CD14-positive monocyte (primary cell): ENCODE measurements at regions not wholly inside any gene's neighbourhood (a gene's known extent, or its start where the extent isn't known, plus 50 kb on each side); places are given as distances from the start of the nearest gene placed in this dataset.

Experiments used
- DNase-seq, 3 donors: peaks; one replicate each; pipeline ENCODE4 v3.0.0-alpha.2; 2011 to 2022
- H2AFZ ChIP-seq: 2 replicates; pipeline ENCODE4 v1.6.0; 2012; ENCODE audit warnings: mild to moderate bottlenecking, low read depth, low read length, inconsistent platforms; ENCODE audit not compliant: insufficient read depth, poor library complexity, severe bottlenecking
- H3K27ac ChIP-seq, 2 donors: 1 replicate in 1 of 2; 2 replicates in 1 of 2; pipeline ENCODE4 v1.5.1; 2012 to 2013; ENCODE audit warnings: low read length in 2 of 2, control low read depth in 1 of 2, inconsistent platforms in 1 of 2, low read depth in 1 of 2, mild to moderate bottlenecking in 1 of 2
- H3K27me3 ChIP-seq, 2 donors: one replicate each; pipeline versions ENCODE4 v1.6.0 to v1.6.1; 2011 to 2013; ENCODE audit warnings: low read length in 2 of 2; ENCODE audit not compliant: control insufficient read depth in 2 of 2, insufficient read depth in 2 of 2
- H3K36me3 ChIP-seq, 2 donors: replicated peaks in 1 of 2; 1 replicate in 1 of 2; 2 replicates in 1 of 2; pipeline versions ENCODE4 v1.5.1 to v1.6.1; 2012 to 2013; ENCODE audit warnings: low read length in 2 of 2, control low read depth in 1 of 2, inconsistent platforms in 1 of 2, mild to moderate bottlenecking in 1 of 2; ENCODE audit not compliant: insufficient read depth in 2 of 2, control insufficient read depth in 1 of 2
- H3K4me1 ChIP-seq, 2 donors: 1 replicate in 1 of 2; 2 replicates in 1 of 2; pipeline versions ENCODE4 v1.5.1 to v1.6.1; 2012 to 2013; ENCODE audit warnings: low read length in 2 of 2, control low read depth in 1 of 2, inconsistent platforms in 1 of 2, mild to moderate bottlenecking in 1 of 2, moderate library complexity in 1 of 2; ENCODE audit not compliant: insufficient read depth in 2 of 2, control insufficient read depth in 1 of 2
- H3K4me2 ChIP-seq: replicated peaks from 2 replicates; pipeline ENCODE3; 2012; ENCODE audit warnings: low read length, moderate library complexity, mild to moderate bottlenecking; ENCODE audit not compliant: poor library complexity, severe bottlenecking; ENCODE audit errors: extremely low read depth
- H3K4me3 ChIP-seq, 3 experiments: fragments of 200-600 bp in 1 of 3; sonication (generic) in 1 of 3; replicated peaks in 1 of 3; 1 replicate in 2 of 3; 2 replicates in 1 of 3; pipeline ENCODE4 v1.5.1; 2011 to 2013; ENCODE audit warnings: low read length in 3 of 3, mild to moderate bottlenecking in 3 of 3, control low read depth in 2 of 3, low read depth in 2 of 3, inconsistent platforms in 1 of 3, moderate library complexity in 1 of 3
- H3K79me2 ChIP-seq: 2 replicates; pipeline ENCODE4 v1.6.0; 2012; ENCODE audit warnings: mild to moderate bottlenecking, control low read depth, inconsistent platforms, low read length, moderate library complexity; ENCODE audit not compliant: insufficient read depth
- H3K9ac ChIP-seq: 2 replicates; pipeline ENCODE4 v1.6.0; 2017; ENCODE audit warnings: low read length, mild to moderate bottlenecking; ENCODE audit not compliant: insufficient read depth, poor library complexity, severe bottlenecking
- H3K9me3 ChIP-seq, 2 donors: replicated peaks in 1 of 2; 1 replicate in 1 of 2; 2 replicates in 1 of 2; pipeline versions ENCODE4 v1.5.1 to v1.6.1; 2012 to 2013; ENCODE audit warnings: low read length in 2 of 2, control low read depth in 1 of 2; ENCODE audit not compliant: control insufficient read depth in 1 of 2, insufficient read depth in 1 of 2
- H4K20me1 ChIP-seq: 2 replicates; pipeline ENCODE4 v1.6.0; 2012; ENCODE audit warnings: mild to moderate bottlenecking, low read length, control low read depth, moderate library complexity; ENCODE audit not compliant: insufficient read depth
- H3K27ac Mint-ChIP-seq, 7 donors: one replicate each; pipeline ENCODE4 v1.8.0; 2020; ENCODE audit warnings: mild to moderate bottlenecking in 7 of 7, mixed read lengths in 7 of 7, moderate library complexity in 6 of 7, inconsistent platforms in 2 of 7
- H3K27me3 Mint-ChIP-seq, 3 donors: one replicate each; pipeline ENCODE4 v1.8.0; 2021 to 2022; ENCODE audit warnings: low read depth in 3 of 3, mild to moderate bottlenecking in 3 of 3, mixed read lengths in 3 of 3, moderate library complexity in 3 of 3, inconsistent platforms in 1 of 3
- H3K36me3 Mint-ChIP-seq, 2 donors: one replicate each; pipeline ENCODE4 v1.8.0; 2020; ENCODE audit warnings: mixed read lengths in 2 of 2, inconsistent platforms in 1 of 2, mild to moderate bottlenecking in 1 of 2
- H3K4me1 Mint-ChIP-seq: one replicate; pipeline ENCODE4 v1.8.0; 2020; ENCODE audit warnings: mild to moderate bottlenecking, mixed read lengths
- H3K4me3 Mint-ChIP-seq, 2 donors: one replicate each; pipeline ENCODE4 v1.8.0; 2020; ENCODE audit warnings: mild to moderate bottlenecking in 2 of 2, mixed read lengths in 2 of 2, moderate library complexity in 1 of 2
- H3K9me3 Mint-ChIP-seq, 7 donors: one replicate each; pipeline ENCODE4 v1.8.0; 2020 to 2022; ENCODE audit warnings: mixed read lengths in 7 of 7, mild to moderate bottlenecking in 6 of 7, moderate library complexity in 6 of 7, inconsistent platforms in 2 of 7
- CTCF ChIP-seq: fragments of 200-600 bp; IDR thresholded peaks from one replicate; pipeline ENCODE4 v1.8.0; 2022; ENCODE audit warnings: antibody characterized with exemption, mild to moderate bottlenecking
- WGBS: methylation state at CpG from one replicate; pipeline ENCODE4 v1.1.5; 2013; ENCODE audit warnings: missing lambda C conversion rate; ENCODE audit not compliant: insufficient coverage; 5-methylcytosine and 5-hydroxymethylcytosine counted together
- intact Hi-C, 2 donors: fragments of 100-400 bp; cut with micrococcal nuclease; formaldehyde crosslinking; loops; one replicate each; pipeline versions ENCODE4 v1.15.0 to v1.15.1; 2023

GRCh38 chr19:30119180-30119908 is 177.3 kb downstream of the URI1 start:
- intact Hi-C loops = no loop called here
- WGBS = 77% methylated on average over 11 of the region's 12 CpGs
- Mint-ChIP-seq H3K4me3 (no peak overlapping the region), H3K36me3 (no peaks in the 10 kb centered on the region), H3K27me3 (peaks cover 0 to 4% (median 0%) of the 10 kb centered on the region in 3 donors), H3K27ac (no peak overlapping the region), H3K4me1 (no peaks in the 10 kb centered on the region), H3K9me3 (peaks cover 0 to 4% (median 0%) of the 10 kb centered on the region in 7 donors)
- Histone ChIP-seq H2AFZ (no peak overlapping the region), H3K36me3 (no peaks in the 10 kb centered on the region), H3K4me2 (no peak overlapping the region), H3K27ac (no peak overlapping the region), H3K4me3 (no peak overlapping the region), H3K9ac (no peak overlapping the region), H3K9me3 (no peaks in the 10 kb centered on the region), H3K79me2 (no peaks in the 10 kb centered on the region), H4K20me1 (no peaks in the 10 kb centered on the region), H3K27me3 (no peaks in the 10 kb centered on the region), H3K4me1 (no peaks in the 10 kb centered on the region)
- DNase-seq = no peak
- no peak for TF ChIP-seq CTCF

- peaks cover 0 to 4% (median 0%) of the 10 kb centered on the region in 3 donors for H3K27me3 Mint-ChIP-seq
- peaks cover 0 to 4% (median 0%) of the 10 kb centered on the region in 7 donors for H3K9me3 Mint-ChIP-seq
- WGBS = 76% methylated on average over 3 of the region's 4 CpGs
- H3K4me3 Mint-ChIP-seq = no peak overlapping the region
- H3K79me2 ChIP-seq = no peaks in the 10 kb centered on the region
- no peak overlapping the region for H3K4me2 ChIP-seq
- H3K4me1 Mint-ChIP-seq = no peaks in the 10 kb centered on the region
- no peak for TF ChIP-seq CTCF
- H3K4me3 ChIP-seq = no peak overlapping the region
- no peaks in the 10 kb centered on the region for H4K20me1 ChIP-seq
- H3K27me3 ChIP-seq = no peaks in the 10 kb centered on the region
- no peak overlapping the region for H2AFZ ChIP-seq
- no peaks in the 10 kb centered on the region for H3K9me3 ChIP-seq
- H3K36me3 Mint-ChIP-seq = no peaks in the 10 kb centered on the region
- peak overlapping the region in 1 of 7 donors; percentile 50 for H3K27ac Mint-ChIP-seq
- H3K27ac ChIP-seq = no peak overlapping the region
- no peaks in the 10 kb centered on the region for H3K4me1 ChIP-seq
- H3K9ac ChIP-seq = no peak overlapping the region
- no peaks in the 10 kb centered on the region for H3K36me3 ChIP-seq
- intact Hi-C loops = no loop called here
- no peak for DNase-seq
Measured at GRCh38 chr19:30120860-30121484, 178.9 kb downstream of the URI1 start.
